Fibroblast of pulmonary artery (primary cell): ENCODE measurements at regions not wholly inside any gene's neighbourhood (a gene's known extent, or its start where the extent isn't known, plus 50 kb on each side); places are given as distances from the start of the nearest gene placed in this dataset.

Source experiments
- DNase-seq: peaks from one replicate; pipeline ENCODE4 v3.0.0-alpha.2; 2010; ENCODE audit warnings: low read depth
- H3K4me3 ChIP-seq: replicated peaks from 2 replicates; pipeline ENCODE4 v1.5.1; 2011; ENCODE audit warnings: low read depth, mild to moderate bottlenecking, control low read depth, low read length, moderate library complexity
- TF ChIP-seq, protein P1 (sequence below): IDR thresholded peaks from 2 replicates; pipeline ENCODE4 v1.5.1; 2011; ENCODE audit warnings: mild to moderate bottlenecking, control low read depth, low read length, inconsistent platforms; ENCODE audit errors: missing control alignments

DNA sequence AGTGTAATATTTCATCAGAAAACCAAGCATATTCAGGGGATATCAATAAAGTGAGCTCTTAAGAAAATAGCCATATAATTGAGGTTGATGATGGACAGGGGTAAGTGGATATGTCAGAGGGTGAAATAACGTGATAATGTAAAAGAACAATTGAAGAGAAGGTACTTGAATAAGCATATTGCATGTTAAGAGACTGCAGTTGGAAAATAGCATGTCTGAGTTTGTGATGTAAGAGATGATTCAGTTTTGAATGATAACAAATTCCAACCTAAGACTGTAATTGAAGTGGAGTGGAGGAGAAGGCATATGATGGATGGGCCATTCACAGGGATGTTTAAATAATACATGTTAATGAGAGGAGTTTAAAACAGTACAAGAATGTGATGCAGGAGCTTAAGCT, 1633.5 kb downstream of the SLITRK1 start:
- no peak for DNase-seq
- H3K4me3 ChIP-seq = no peak overlapping the region
- TF ChIP-seq, protein P1, sequence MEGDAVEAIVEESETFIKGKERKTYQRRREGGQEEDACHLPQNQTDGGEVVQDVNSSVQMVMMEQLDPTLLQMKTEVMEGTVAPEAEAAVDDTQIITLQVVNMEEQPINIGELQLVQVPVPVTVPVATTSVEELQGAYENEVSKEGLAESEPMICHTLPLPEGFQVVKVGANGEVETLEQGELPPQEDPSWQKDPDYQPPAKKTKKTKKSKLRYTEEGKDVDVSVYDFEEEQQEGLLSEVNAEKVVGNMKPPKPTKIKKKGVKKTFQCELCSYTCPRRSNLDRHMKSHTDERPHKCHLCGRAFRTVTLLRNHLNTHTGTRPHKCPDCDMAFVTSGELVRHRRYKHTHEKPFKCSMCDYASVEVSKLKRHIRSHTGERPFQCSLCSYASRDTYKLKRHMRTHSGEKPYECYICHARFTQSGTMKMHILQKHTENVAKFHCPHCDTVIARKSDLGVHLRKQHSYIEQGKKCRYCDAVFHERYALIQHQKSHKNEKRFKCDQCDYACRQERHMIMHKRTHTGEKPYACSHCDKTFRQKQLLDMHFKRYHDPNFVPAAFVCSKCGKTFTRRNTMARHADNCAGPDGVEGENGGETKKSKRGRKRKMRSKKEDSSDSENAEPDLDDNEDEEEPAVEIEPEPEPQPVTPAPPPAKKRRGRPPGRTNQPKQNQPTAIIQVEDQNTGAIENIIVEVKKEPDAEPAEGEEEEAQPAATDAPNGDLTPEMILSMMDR = no peak

DNA sequence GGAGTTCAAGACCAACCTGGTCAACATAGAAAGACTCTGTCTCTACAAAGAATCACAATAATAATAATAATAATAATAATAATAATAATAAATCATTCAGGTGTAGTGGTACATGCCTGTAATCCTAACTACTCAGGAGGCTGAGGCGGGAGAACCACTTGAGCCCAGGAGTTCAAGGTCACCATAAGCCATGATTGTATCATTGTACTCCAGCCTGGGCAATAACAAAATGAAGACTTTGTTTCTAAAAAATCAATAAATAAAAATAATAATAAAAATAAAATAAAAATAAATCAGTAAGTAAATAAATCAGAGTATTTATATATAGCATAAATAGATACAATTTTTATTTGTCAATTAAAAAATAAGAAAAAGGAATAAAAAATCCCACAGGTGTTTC, 1636.4 kb downstream of the SLITRK1 start:
- no peak overlapping the region for H3K4me3 ChIP-seq
- TF ChIP-seq, protein P1 = no peak
- DNase-seq = no peak

DNA sequence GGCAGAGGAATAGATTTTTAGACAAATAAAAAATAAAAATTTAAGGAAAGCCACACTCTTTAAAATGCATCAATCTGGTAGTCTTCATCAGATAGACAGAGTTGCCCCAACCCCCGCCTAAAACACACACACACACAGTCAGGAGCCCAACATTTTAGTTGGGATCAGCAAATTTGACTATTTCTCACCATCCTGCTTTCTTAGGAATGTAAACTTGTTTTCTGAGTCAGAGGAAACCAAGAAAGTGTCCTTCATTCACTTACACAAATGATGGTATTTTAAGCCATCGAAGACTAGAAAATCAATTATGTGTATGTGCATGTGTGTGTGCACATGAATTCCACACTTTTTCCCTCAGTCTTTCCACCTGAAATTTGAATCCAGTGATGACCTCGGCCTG, 1657.5 kb downstream of the SLITRK1 start:
- TF ChIP-seq, protein P1 = no peak
- H3K4me3 ChIP-seq = no peak overlapping the region
- no peak for DNase-seq

DNA sequence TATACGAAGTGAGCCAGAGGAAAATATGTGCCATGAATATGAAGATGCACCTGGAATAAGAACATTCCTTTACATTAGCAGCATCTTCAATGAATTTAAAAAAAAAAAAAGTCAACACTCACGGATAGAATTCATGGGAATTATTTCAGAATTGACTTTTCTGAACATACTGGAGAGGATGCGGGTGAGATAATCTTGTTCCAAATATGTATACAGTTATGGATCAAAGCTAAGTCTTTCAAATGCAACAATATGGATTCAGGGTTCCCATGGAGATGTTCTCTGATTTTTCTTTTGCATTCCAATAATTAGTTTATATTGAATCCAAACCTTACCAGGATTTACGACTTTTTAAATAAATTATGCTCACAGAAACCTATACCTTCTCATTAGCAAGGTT, 1660.7 kb downstream of the SLITRK1 start:
- no peak for DNase-seq
- TF ChIP-seq, protein P1 = no peak
- no peak overlapping the region for H3K4me3 ChIP-seq

DNA sequence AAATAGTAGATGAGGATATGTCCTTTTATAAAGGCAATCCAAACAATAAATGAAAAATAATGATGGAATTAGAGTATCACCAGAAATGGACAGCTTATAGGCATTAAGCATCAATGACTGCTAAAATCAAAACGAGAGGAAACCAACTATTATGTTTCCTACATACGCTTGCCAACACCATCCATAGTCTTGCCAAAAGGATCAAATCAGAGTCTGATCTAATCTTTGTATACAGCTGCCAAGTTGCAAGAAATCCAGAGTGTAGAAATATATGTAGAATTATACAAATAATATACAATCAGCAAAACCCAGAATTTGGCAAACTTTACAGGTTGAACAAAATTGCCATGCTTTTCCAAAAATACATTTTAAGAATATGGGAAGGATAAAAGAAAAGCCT, 1661.6 kb downstream of the SLITRK1 start:
- TF ChIP-seq, protein P1 = no peak
- H3K4me3 ChIP-seq = no peak overlapping the region
- DNase-seq = no peak

DNA sequence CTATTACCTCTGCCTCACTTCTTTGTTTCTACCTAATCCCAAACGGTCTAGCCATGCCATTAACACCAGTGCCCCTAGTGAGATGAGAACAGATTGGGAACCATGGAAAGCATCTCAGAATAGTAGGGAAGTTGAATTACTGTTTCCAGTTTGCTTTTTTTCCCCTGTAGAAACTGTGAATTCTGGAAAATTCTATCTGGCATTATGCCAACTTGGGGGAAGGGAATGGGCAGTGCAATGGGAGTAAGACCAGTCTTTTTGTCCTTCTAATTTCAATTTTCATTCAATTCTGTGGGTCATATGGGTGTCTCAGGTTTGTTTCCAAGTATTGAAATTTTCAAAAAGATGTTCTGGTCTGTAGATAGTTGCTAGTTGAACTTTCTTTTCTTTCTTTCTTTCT, 1666.1 kb downstream of the SLITRK1 start:
- TF ChIP-seq, protein P1 = no peak
- no peak overlapping the region for H3K4me3 ChIP-seq
- DNase-seq = no peak

DNA sequence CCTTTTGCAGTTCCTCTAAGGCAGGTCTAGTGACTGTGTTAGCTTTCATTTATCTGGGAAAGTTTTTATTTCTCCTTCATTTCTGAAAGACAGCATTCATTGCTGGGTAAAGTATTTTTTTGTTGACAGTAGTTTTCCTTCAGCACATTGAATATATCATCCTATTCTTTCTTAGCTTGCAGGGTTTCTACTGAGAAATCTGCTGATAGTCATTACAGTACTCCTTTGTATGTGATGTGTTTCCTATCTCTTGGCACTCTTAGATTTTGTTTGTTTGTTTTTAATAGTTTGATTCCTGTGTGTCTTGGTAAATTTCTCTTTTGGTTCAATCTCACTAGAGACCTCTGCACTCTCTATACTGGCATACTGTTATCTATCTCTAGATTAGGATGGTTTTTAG, 1667.9 kb downstream of the SLITRK1 start:
- TF ChIP-seq, protein P1 = no peak
- DNase-seq = no peak
- no peak overlapping the region for H3K4me3 ChIP-seq
